ENCODE measurements at regions not wholly inside any gene's neighbourhood (a gene's known extent, or its start where the extent isn't known, plus 50 kb on each side); places are given as distances from the start of the nearest gene placed in this dataset.

DNA sequence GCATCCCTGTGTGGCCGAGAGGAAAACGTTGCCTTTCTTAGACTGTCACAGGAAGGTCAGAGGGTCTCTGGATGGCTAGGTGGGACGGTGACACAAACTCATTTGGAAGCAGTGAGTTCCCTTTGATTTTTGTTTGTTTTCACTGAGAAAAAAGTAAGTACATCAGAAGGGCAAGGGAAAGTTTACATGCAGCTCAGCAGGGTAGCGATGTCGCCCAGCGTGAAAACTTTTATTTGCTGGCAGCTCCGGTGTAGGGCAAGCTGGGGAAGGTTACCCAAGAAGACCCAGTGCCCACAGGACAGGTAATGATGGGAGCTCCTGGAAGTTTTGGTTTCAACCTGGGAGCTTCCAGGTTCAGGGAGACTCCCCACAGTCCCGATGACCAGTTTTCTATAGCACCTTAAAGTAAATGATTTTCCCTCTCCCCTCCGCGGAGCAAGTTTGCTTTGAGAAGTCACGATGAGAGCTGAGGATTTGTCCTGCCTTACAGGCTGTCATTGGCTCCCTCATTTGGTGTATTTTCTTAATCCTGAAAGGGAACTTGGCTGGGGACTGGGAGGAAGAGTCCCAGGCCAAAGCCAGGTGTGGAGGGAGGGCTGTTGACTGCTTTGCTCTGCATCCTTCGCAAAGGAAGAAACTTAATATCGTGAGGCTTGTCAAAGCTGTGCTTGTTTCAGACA lies 64.7 kb upstream of the ESRRB start:
- DNase-seq, result no peak
- WGBS, 5 donors, result 17 to 38% (median 25%) methylated on average over 13 of the region's 13 CpGs
- H3K4me1 ChIP-seq, result no peaks in the 10 kb centered on the region
- no peaks in the 10 kb centered on the region for H3K36me3 ChIP-seq
- TF ChIP-seq, protein P1, sequence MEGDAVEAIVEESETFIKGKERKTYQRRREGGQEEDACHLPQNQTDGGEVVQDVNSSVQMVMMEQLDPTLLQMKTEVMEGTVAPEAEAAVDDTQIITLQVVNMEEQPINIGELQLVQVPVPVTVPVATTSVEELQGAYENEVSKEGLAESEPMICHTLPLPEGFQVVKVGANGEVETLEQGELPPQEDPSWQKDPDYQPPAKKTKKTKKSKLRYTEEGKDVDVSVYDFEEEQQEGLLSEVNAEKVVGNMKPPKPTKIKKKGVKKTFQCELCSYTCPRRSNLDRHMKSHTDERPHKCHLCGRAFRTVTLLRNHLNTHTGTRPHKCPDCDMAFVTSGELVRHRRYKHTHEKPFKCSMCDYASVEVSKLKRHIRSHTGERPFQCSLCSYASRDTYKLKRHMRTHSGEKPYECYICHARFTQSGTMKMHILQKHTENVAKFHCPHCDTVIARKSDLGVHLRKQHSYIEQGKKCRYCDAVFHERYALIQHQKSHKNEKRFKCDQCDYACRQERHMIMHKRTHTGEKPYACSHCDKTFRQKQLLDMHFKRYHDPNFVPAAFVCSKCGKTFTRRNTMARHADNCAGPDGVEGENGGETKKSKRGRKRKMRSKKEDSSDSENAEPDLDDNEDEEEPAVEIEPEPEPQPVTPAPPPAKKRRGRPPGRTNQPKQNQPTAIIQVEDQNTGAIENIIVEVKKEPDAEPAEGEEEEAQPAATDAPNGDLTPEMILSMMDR (IDR thresholded peaks at IDR 0.05 in 8 of 11, conservative IDR thresholded peaks at IDR 0.05 in 3 of 11), result no peak
- TF ChIP-seq POLR2A (IDR thresholded peaks at IDR 0.05), result no peak
- TF ChIP-seq POLR2AphosphoS5 (IDR thresholded peaks at IDR 0.05), result no peak
- H3K27me3 ChIP-seq (replicated peaks in 1 of 7), result peaks cover 0 to 29% (median 9%) of the 10 kb centered on the region in 7 donors
- intact Hi-C loops (cut with DNase I; ENCODE audit: low total_unique reads), result no loop called here
- H3K27ac ChIP-seq, result no peak overlapping the region
- no peak overlapping the region for H3K4me3 ChIP-seq
- H3K9me3 ChIP-seq, result no peaks in the 10 kb centered on the region

DNA sequence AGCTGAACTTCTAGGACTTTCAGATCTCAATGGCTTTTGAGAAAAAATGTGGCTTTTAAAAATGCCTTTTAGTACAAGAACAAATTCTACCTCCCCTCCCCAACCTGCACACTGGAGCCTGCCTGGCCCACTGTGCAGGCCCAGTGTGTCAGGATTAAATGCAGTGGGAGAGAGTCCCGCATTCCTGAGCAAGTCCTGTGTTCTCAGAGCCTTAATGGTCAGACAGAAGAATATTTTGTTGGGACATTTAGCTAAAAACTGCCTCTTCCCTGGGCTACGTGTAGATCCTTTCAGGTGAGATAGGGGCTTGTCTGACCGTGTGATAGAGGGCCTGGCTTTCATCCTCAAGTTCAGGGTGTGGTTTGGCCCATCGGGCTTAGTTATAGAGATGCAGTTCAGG lies 63.1 kb upstream of the ESRRB start:
- intact Hi-C loops (cut with DNase I; ENCODE audit: low total_unique reads), result no loop called here
- no peaks in the 10 kb centered on the region for H3K36me3 ChIP-seq
- H3K4me1 ChIP-seq, result no peaks in the 10 kb centered on the region
- WGBS, 5 donors, result 59 to 76% (median 70%) methylated on average over 4 of the region's 4 CpGs
- no peak overlapping the region for H3K4me3 ChIP-seq
- H3K9me3 ChIP-seq, result no peaks in the 10 kb centered on the region
- no peak for TF ChIP-seq POLR2AphosphoS5 (IDR thresholded peaks at IDR 0.05)
- TF ChIP-seq, protein P1 (IDR thresholded peaks at IDR 0.05 in 8 of 11, conservative IDR thresholded peaks at IDR 0.05 in 3 of 11), result no peak
- TF ChIP-seq POLR2A (IDR thresholded peaks at IDR 0.05), result no peak
- no peak for DNase-seq
- H3K27ac ChIP-seq, result no peak overlapping the region
- peaks cover 0 to 29% (median 9%) of the 10 kb centered on the region in 7 donors for H3K27me3 ChIP-seq (replicated peaks in 1 of 7)

DNA sequence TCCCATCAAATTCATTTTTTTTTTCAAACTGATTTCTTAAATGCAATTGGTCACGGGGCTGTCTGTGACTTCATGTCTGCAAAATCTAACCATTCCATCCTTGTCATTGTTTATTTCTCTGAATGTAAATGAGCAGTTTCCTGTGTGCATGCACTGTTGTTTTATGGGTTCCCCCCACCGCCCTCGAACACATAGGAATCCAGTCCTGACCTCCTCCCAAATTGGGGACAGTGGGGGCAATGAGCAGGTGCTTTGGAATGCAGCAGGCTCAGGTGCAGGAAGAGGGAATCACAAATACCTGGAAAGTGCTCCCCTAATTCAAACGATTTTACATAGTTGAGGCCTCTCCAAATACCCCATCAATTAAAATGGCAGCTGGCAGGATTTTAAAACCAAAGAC lies 62.6 kb upstream of the ESRRB start:
- H3K27me3 ChIP-seq (replicated peaks in 1 of 7), result peaks cover 0 to 29% (median 9%) of the 10 kb centered on the region in 7 donors
- no peaks in the 10 kb centered on the region for H3K4me1 ChIP-seq
- no peak overlapping the region for H3K27ac ChIP-seq
- no peak for DNase-seq
- intact Hi-C loops (cut with DNase I; ENCODE audit: low total_unique reads), result no loop called here
- TF ChIP-seq, protein P1 (IDR thresholded peaks at IDR 0.05 in 8 of 11, conservative IDR thresholded peaks at IDR 0.05 in 3 of 11), result no peak
- no peak for TF ChIP-seq POLR2A (IDR thresholded peaks at IDR 0.05)
- TF ChIP-seq POLR2AphosphoS5 (IDR thresholded peaks at IDR 0.05), result no peak
- no peaks in the 10 kb centered on the region for H3K9me3 ChIP-seq
- H3K36me3 ChIP-seq, result no peaks in the 10 kb centered on the region
- WGBS, 5 donors, result 30 to 55% (median 47%) methylated on average over 4 of the region's 4 CpGs
- H3K4me3 ChIP-seq, result no peak overlapping the region

DNA sequence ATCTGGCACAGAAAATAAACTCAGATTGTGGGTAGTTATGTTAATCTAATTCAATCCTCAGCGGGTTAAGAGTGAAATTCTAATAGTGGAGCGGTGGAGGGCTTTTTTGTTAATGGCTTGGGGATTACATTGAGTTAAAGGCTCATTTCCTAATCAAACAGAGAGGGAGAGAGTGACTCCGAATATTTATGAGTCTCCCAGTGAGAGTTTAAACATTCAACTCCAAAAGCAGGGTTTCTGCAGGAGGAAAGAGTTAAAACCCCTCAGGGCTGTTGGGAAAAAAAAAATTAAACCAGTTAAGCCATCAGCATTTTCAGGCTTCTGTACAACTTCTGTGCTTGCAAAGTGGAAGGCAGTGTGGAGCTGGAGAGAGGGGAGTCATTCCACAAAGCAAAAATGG lies 62.1 kb upstream of the ESRRB start:
- no peak for DNase-seq
- H3K27me3 ChIP-seq (replicated peaks in 1 of 7), result peaks cover 0 to 29% (median 9%) of the 10 kb centered on the region in 7 donors
- no peak overlapping the region for H3K27ac ChIP-seq
- TF ChIP-seq POLR2AphosphoS5 (IDR thresholded peaks at IDR 0.05) (no peak), POLR2A (IDR thresholded peaks at IDR 0.05) (no peak)
- TF ChIP-seq, protein P1 (IDR thresholded peaks at IDR 0.05 in 8 of 11, conservative IDR thresholded peaks at IDR 0.05 in 3 of 11), result no peak
- H3K9me3 ChIP-seq, result no peaks in the 10 kb centered on the region
- 52 to 66% (median 62%) methylated on average over 3 of the region's 3 CpGs for WGBS, 5 donors
- intact Hi-C loops (cut with DNase I; ENCODE audit: low total_unique reads), result no loop called here
- no peak overlapping the region for H3K4me3 ChIP-seq
- H3K36me3 ChIP-seq, result no peaks in the 10 kb centered on the region
- no peaks in the 10 kb centered on the region for H3K4me1 ChIP-seq

All from spleen (tissue), 11 donors.